ENCODE measurements at regions not wholly inside any gene's neighbourhood (a gene's known extent, or its start where the extent isn't known, plus 50 kb on each side); places are given as distances from the start of the nearest gene placed in this dataset.

DNA sequence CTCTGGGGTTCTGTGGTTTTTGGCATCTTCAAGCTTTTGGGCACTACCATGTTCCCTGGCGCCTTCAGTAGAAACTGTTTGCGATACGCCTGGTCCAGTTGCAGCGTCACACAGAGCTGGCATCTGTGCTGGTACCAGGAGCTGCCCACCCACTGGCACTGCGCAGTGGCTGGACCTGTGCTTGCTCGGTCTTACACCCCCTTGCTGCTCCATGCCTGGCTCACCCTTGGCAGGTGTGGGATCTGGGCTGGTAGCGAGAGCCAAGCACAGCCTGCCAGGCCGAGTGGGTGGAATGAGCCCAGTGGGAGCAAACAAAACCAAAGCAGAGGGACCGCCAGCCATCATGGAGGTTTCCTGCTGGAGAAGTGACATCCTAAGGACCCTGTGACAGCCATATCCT, 170.2 kb upstream of the IRX2 start (continued):
- TF ChIP-seq, protein P1, sequence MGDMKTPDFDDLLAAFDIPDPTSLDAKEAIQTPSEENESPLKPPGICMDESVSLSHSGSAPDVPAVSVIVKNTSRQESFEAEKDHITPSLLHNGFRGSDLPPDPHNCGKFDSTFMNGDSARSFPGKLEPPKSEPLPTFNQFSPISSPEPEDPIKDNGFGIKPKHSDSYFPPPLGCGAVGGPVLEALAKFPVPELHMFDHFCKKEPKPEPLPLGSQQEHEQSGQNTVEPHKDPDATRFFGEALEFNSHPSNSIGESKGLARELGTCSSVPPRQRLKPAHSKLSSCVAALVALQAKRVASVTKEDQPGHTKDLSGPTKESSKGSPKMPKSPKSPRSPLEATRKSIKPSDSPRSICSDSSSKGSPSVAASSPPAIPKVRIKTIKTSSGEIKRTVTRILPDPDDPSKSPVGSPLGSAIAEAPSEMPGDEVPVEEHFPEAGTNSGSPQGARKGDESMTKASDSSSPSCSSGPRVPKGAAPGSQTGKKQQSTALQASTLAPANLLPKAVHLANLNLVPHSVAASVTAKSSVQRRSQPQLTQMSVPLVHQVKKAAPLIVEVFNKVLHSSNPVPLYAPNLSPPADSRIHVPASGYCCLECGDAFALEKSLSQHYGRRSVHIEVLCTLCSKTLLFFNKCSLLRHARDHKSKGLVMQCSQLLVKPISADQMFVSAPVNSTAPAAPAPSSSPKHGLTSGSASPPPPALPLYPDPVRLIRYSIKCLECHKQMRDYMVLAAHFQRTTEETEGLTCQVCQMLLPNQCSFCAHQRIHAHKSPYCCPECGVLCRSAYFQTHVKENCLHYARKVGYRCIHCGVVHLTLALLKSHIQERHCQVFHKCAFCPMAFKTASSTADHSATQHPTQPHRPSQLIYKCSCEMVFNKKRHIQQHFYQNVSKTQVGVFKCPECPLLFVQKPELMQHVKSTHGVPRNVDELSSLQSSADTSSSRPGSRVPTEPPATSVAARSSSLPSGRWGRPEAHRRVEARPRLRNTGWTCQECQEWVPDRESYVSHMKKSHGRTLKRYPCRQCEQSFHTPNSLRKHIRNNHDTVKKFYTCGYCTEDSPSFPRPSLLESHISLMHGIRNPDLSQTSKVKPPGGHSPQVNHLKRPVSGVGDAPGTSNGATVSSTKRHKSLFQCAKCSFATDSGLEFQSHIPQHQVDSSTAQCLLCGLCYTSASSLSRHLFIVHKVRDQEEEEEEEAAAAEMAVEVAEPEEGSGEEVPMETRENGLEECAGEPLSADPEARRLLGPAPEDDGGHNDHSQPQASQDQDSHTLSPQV (IDR thresholded peaks at IDR 0.05): no peak
- TF ChIP-seq STAT1 (conservative IDR thresholded peaks at IDR 0.05) (no peak), MYB (IDR thresholded peaks at IDR 0.05; ENCODE audit: borderline replicate concordance, low read depth, low read length) (no peak)

DNA sequence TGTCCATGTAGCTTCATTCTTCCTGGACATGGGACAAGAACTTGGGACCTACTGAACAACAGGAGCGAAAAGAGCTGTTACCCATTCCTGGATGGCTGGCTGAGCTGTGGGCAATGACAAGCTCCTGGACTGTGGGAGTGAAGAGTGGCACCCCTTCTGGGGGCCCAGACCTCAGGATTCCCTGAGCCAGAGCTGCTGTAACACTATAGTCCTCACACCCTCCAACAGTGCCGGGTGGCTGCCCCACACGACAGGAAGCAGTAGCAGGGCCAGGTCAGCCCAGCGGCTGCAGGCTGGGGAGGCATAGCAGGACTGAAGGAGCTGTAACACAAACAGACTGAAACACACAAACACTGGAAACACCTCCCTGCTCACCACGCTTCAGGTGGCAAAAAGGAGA, 169.7 kb upstream of the IRX2 start:
- in situ Hi-C loops (cut with MboI) (no loop called here), intact Hi-C loops (cut with micrococcal nuclease; ENCODE audit: unreplicated experiment) (no loop called here)
- no peaks in the 10 kb centered on the region for H3K79me2 ChIP-seq (ENCODE audit: control insufficient read depth, insufficient read depth, low read length)
- no peaks in the 10 kb centered on the region for H3K36me3 ChIP-seq (ENCODE audit: control insufficient read depth in 2 of 2, insufficient read depth in 2 of 2, low read length in 1 of 2)
- ChIA-PET SMC1A (ENCODE audit: uncharacterized antibody, unreplicated experiment) (no interaction called here), RAD21 (ENCODE audit: unreplicated experiment) (no interaction called here), POLR2A (no interaction called here), CTCF (no interaction called here)
- BruUV-seq (replicated peaks): no TSS peak
- H2AFZ ChIP-seq (ENCODE audit: control insufficient read depth, low read depth, low read length): no peak overlapping the region
- no peaks in the 10 kb centered on the region for H3K4me1 ChIP-seq (ENCODE audit: control insufficient read depth, insufficient read depth, low read length)
- no peak overlapping the region for H3K4me2 ChIP-seq (ENCODE audit: control insufficient read depth, insufficient read depth)
- H3K9ac ChIP-seq (ENCODE audit: control insufficient read depth, insufficient read depth, low read length): no peak overlapping the region
- no peak overlapping the region for H3K27ac ChIP-seq (ENCODE audit: control insufficient read depth, insufficient read depth)
- H4K20me1 ChIP-seq (ENCODE audit: control insufficient read depth, insufficient read depth): no peaks in the 10 kb centered on the region
- no peak overlapping the region for H3K4me3 ChIP-seq
- WGBS (ENCODE audit: insufficient coverage, insufficient replicate concordance, low lambda C conversion rate, missing lambda C conversion rate): 12% methylated on average over 5 of the region's 5 CpGs
- no peak for TF ChIP-seq TARDBP (IDR thresholded peaks at IDR 0.05; ENCODE audit: borderline replicate concordance)
- no peaks in the 10 kb centered on the region; the same call in 2 of the 3 replicates for H3K9me3 ChIP-seq (replicated peaks; ENCODE audit: control insufficient read depth, insufficient read depth, low read length)
- FAIRE-seq: no peak
- DNase-seq (ENCODE audit: low read depth, low spot score): no peak
- H3K27me3 ChIP-seq (replicated peaks in 1 of 2; ENCODE audit: control insufficient read depth in 2 of 2, insufficient read depth in 2 of 2, low read length in 1 of 2): no peaks in the 10 kb centered on the region
- ATAC-seq: no peak
